ENCODE measurements at regions not wholly inside any gene's neighbourhood (a gene's known extent, or its start where the extent isn't known, plus 50 kb on each side); places are given as distances from the start of the nearest gene placed in this dataset.

DNA sequence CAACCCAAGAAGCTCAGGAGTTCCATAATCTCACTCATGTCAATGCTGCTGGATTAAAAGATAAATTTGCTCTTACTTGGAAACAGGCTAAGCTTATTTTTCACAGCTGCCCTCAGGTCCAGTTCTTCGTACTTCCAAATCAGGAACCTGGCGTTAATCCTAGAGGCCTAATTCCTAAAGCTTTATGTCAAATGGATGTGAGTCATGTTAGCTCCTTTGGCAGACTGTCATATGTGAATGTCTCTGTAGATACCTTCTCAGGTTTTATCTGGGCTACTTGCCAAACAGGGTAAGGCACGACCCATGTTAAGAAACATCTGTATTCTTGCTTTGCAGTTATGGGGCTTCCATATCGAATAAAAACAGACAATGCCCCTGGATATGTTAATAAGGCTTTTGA is 504.6 kb downstream of the ALG10 start:
- H3K4me3 ChIP-seq (ENCODE audit: low read depth, low read length) = no peak overlapping the region
- H3K27me3 ChIP-seq = no peaks in the 10 kb centered on the region
- H3K4me1 ChIP-seq = no peaks in the 10 kb centered on the region
- no peaks in the 10 kb centered on the region for H3K36me3 ChIP-seq
- DNase-seq = no peak
- TF ChIP-seq, protein P1, sequence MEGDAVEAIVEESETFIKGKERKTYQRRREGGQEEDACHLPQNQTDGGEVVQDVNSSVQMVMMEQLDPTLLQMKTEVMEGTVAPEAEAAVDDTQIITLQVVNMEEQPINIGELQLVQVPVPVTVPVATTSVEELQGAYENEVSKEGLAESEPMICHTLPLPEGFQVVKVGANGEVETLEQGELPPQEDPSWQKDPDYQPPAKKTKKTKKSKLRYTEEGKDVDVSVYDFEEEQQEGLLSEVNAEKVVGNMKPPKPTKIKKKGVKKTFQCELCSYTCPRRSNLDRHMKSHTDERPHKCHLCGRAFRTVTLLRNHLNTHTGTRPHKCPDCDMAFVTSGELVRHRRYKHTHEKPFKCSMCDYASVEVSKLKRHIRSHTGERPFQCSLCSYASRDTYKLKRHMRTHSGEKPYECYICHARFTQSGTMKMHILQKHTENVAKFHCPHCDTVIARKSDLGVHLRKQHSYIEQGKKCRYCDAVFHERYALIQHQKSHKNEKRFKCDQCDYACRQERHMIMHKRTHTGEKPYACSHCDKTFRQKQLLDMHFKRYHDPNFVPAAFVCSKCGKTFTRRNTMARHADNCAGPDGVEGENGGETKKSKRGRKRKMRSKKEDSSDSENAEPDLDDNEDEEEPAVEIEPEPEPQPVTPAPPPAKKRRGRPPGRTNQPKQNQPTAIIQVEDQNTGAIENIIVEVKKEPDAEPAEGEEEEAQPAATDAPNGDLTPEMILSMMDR (IDR thresholded peaks at IDR 0.05; ENCODE audit: low read depth, low read length) = no peak
- no peaks in the 10 kb centered on the region for H3K9me3 ChIP-seq

GRCh38 chr12:34547276-34547675 is 525.0 kb downstream of the ALG10 start:
- no peaks in the 10 kb centered on the region for H3K36me3 ChIP-seq
- no peak for DNase-seq
- no peaks in the 10 kb centered on the region for H3K27me3 ChIP-seq
- H3K9me3 ChIP-seq = no peaks in the 10 kb centered on the region; the same call in 1 of the 2 replicates
- TF ChIP-seq, protein P1 (IDR thresholded peaks at IDR 0.05; ENCODE audit: low read depth, low read length) = no peak
- no peak overlapping the region for H3K4me3 ChIP-seq (ENCODE audit: low read depth, low read length)
- no peaks in the 10 kb centered on the region for H3K4me1 ChIP-seq

- H3K27me3 ChIP-seq = no peaks in the 10 kb centered on the region
- 0 out of 2 replicates have a peak, but pooled peaks cover 5% of the 10 kb centered on the region for H3K9me3 ChIP-seq
- no peaks in the 10 kb centered on the region for H3K36me3 ChIP-seq
- TF ChIP-seq, protein P1 (IDR thresholded peaks at IDR 0.05; ENCODE audit: low read depth, low read length) = no peak
- no peaks in the 10 kb centered on the region for H3K4me1 ChIP-seq
- no peak for DNase-seq
- H3K4me3 ChIP-seq (ENCODE audit: low read depth, low read length) = no peak overlapping the region
Measured at GRCh38 chr12:34591966-34592365, 569.7 kb downstream of the ALG10 start.

GRCh38 chr12:34595749-34596733 is 573.7 kb downstream of the ALG10 start:
- DNase-seq = peak; percentile 1
- H3K9me3 ChIP-seq = no peaks in the 10 kb centered on the region; the same call in 1 of the 2 replicates
- no peaks in the 10 kb centered on the region for H3K27me3 ChIP-seq
- H3K4me1 ChIP-seq = no peaks in the 10 kb centered on the region
- TF ChIP-seq, protein P1 (IDR thresholded peaks at IDR 0.05; ENCODE audit: low read depth, low read length) = no peak
- H3K36me3 ChIP-seq = no peaks in the 10 kb centered on the region
- no peak overlapping the region for H3K4me3 ChIP-seq (ENCODE audit: low read depth, low read length)

DNA sequence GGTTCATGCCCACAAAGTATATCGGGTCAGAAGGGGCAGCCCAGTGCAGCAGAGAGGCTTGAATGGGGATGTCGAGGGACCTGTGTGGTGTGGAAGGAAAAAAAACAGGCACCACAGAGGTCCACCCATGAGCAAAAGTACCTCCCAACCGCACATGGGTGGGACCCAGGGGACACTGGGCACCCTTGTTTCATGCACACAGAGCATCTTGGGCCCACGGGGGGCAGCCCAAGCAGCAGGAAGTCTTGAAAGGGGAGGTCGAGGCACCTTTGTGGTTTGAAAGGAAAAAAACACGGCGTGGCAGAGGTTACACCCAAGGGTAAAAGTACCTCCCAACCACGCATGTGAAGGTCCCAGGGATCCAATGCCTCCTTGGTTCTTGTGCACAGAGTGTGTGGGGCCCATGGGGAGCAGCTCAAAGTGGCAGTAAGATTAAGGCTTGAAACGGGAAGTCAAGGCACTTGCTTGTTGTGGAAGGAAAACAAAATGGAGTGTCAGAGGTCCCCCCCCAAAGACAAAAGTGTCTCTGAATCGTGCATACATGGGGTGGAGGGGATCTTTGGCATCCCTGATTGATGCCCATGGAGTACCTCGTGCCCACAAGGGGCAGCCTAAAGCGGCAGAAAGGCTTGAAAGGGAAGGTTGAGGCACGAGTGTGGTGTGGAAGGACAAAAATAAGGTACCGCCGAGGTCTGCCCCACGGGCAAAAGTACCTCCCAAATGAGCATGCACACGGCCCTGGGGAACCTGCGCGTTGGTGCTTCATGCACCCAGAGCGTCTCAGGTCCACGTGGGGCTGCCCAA is 575.5 kb downstream of the ALG10 start:
- H3K36me3 ChIP-seq = no peaks in the 10 kb centered on the region
- no peaks in the 10 kb centered on the region; the same call in 1 of the 2 replicates for H3K9me3 ChIP-seq
- no peak overlapping the region for H3K4me3 ChIP-seq (ENCODE audit: low read depth, low read length)
- peak; percentile 1 for DNase-seq
- H3K4me1 ChIP-seq = no peaks in the 10 kb centered on the region
- no peaks in the 10 kb centered on the region for H3K27me3 ChIP-seq
- TF ChIP-seq, protein P1 (IDR thresholded peaks at IDR 0.05; ENCODE audit: low read depth, low read length) = no peak

Measured in BE2C (cell line).